H1 (cell line): ENCODE measurements at regions not wholly inside any gene's neighbourhood (a gene's known extent, or its start where the extent isn't known, plus 50 kb on each side); places are given as distances from the start of the nearest gene placed in this dataset.

Experiments used
- ATF2 ChIP-seq: IDR thresholded peaks from 2 replicates; pipeline ENCODE4 v1.6.1; 2012; ENCODE audit warnings: low read length, inconsistent platforms
- CHD7 ChIP-seq: fragments of 300-600 bp; sonication (generic); IDR thresholded peaks from 2 replicates; pipeline ENCODE4 v1.7.1; 2012; ENCODE audit warnings: low read length, moderate library complexity, mild to moderate bottlenecking, inconsistent platforms; ENCODE audit not compliant: insufficient replicate concordance
- POU5F1 ChIP-seq: IDR thresholded peaks from 2 replicates; pipeline ENCODE4 v1.6.1; 2011; ENCODE audit warnings: low read depth, mild to moderate bottlenecking, low read length, moderate library complexity

GRCh38 chr14:101174980-101175606 is 271.6 kb upstream of the RTL1 start (continued):
- TF ChIP-seq CHD7 (no peak), POU5F1 (no peak), ATF2 (no peak)
